ENCODE measurements at regions not wholly inside any gene's neighbourhood (a gene's known extent, or its start where the extent isn't known, plus 50 kb on each side); places are given as distances from the start of the nearest gene placed in this dataset.

DNA sequence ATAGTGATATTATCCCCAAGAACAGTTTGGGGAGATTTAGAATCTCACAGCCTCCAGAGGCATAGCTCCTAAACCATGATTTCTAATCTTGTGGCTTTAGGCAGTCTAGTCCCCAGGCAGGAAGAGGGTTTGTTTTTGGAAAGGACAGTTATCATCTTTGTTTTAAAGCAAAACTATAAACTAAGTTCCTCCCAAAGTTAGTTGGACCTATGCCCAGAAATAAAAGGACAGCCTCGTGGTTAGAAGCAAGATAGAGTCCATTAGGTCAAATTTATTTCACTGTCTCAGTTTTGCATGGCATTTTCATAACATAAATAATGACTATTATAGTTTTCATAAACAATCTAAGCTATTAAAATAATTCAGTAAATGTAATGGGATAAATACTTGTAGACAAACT is 120.5 kb downstream of the MAGEC2 start:
- 16 to 54% methylated on average over 1 of the region's 1 CpG for WGBS, 2 donors
- intact Hi-C loops (cut with DNase I): no loop called here
- H3K36me3 ChIP-seq: no peaks in the 10 kb centered on the region

GRCh38 chrX:142076633-142077032 is 128.5 kb downstream of the MAGEC2 start:
- TF ChIP-seq CTCF (IDR thresholded peaks at IDR 0.05) (no peak), POLR2A (IDR thresholded peaks at IDR 0.05) (no peak)
- H3K27ac ChIP-seq: no peak overlapping the region
- DNase-seq: no peak
- intact Hi-C loops (cut with DNase I): no loop called here
- no peaks in the 10 kb centered on the region for H3K27me3 ChIP-seq
- H3K9me3 ChIP-seq: no peaks in the 10 kb centered on the region
- H3K4me3 ChIP-seq (replicated peaks in 1 of 3): no peak overlapping the region
- H3K4me1 ChIP-seq: no peaks in the 10 kb centered on the region
- no peaks in the 10 kb centered on the region for H3K36me3 ChIP-seq
- 58 to 72% methylated on average over 2 of the region's 2 CpGs for WGBS, 2 donors

More for the DNA sequence above, 120.5 kb downstream of the MAGEC2 start:
- TF ChIP-seq CTCF (IDR thresholded peaks at IDR 0.05) (no peak), POLR2A (IDR thresholded peaks at IDR 0.05) (no peak)
- no peaks in the 10 kb centered on the region for H3K27me3 ChIP-seq
- H3K9me3 ChIP-seq: no peaks in the 10 kb centered on the region
- no peaks in the 10 kb centered on the region for H3K4me1 ChIP-seq
- no peak for DNase-seq
- no peak overlapping the region for H3K4me3 ChIP-seq (replicated peaks in 1 of 3)
- no peak overlapping the region for H3K27ac ChIP-seq

DNA sequence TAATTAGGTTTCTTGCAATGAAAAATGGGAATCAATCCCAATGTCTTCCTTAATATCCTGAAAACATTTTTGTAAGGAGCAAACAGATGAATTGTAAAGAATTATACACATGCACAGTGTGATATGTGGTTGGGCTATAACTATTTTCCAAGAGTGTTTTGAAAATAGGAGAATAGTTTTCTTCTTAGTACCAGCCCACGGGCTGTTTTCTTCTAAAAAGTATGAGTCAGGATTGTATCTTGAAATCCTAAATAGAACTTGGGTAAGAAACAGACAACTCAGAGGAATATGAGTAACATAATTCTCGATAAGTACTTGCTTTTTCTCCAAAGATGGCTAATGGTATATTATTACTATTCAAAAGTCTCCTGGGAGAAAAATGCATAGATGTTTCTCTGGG is 136.7 kb downstream of the MAGEC2 start:
- 73% methylated on average over 2 of the region's 2 CpGs for WGBS, 2 donors
- no peak overlapping the region for H3K27ac ChIP-seq
- H3K9me3 ChIP-seq: no peaks in the 10 kb centered on the region
- H3K4me1 ChIP-seq: no peaks in the 10 kb centered on the region
- H3K4me3 ChIP-seq (replicated peaks in 1 of 3): no peak overlapping the region
- DNase-seq: no peak
- intact Hi-C loops (cut with DNase I): no loop called here
- H3K36me3 ChIP-seq: no peaks in the 10 kb centered on the region
- TF ChIP-seq CTCF (IDR thresholded peaks at IDR 0.05) (no peak), POLR2A (IDR thresholded peaks at IDR 0.05) (no peak)
- peaks cover 3% of the 10 kb centered on the region for H3K27me3 ChIP-seq

DNA sequence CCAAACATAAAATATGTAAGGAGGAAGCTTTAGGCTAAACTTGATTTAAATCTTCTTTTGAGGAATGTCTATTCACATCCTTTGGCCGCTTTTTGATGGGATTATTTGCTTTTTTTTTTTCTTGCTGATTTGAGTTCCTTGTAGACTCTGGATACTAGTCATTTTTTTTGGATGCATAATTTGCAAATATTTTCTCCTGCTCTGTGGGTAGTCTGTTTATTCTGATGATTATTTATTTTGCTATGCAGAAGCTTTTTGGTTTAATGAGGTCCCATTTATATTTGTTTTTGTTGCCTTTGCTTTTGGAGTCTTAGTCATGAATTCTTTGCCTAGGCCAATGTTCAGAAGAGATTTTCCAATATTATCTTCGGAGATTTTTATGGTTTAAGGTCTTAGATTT is 144.9 kb downstream of the MAGEC2 start:
- 80 to 89% methylated on average over 2 of the region's 2 CpGs for WGBS, 2 donors
- H3K27ac ChIP-seq: no peak overlapping the region
- no peak for DNase-seq
- H3K4me3 ChIP-seq (replicated peaks in 1 of 3): no peak overlapping the region
- no peaks in the 10 kb centered on the region for H3K4me1 ChIP-seq
- intact Hi-C loops (cut with DNase I): no loop called here
- H3K27me3 ChIP-seq: no peaks in the 10 kb centered on the region
- no peaks in the 10 kb centered on the region for H3K9me3 ChIP-seq
- no peak for TF ChIP-seq CTCF (IDR thresholded peaks at IDR 0.05)
- TF ChIP-seq POLR2A (IDR thresholded peaks at IDR 0.05): no peak
- no peaks in the 10 kb centered on the region for H3K36me3 ChIP-seq

DNA sequence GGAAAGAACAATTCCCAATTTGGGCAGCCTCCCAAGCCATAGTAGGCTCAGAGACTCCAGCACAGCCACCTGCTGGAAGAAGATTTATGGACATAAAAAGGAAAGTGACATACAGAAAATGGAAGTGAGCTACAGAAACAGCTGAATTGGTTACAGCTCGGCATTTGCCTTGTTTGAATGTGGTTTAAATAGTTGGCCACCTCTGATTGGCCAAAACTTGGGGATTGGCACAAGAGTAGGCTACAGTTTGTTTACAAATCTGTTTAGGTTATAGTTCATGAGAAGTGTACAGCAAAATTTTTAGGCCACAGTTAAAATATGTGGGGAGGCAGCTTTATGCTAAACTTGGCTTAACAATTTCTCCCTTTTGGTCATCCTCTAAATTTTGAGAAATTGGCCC is 150.4 kb downstream of the MAGEC1 start:
- no peaks in the 10 kb centered on the region for H3K4me1 ChIP-seq
- no peaks in the 10 kb centered on the region for H3K9me3 ChIP-seq
- H3K27me3 ChIP-seq: no peaks in the 10 kb centered on the region
- H3K4me3 ChIP-seq (replicated peaks in 1 of 3): no peak overlapping the region
- 58 to 69% methylated on average over 1 of the region's 1 CpG for WGBS, 2 donors
- DNase-seq: no peak
- H3K27ac ChIP-seq: no peak overlapping the region
- intact Hi-C loops (cut with DNase I): no loop called here
- H3K36me3 ChIP-seq: no peaks in the 10 kb centered on the region
- TF ChIP-seq POLR2A (IDR thresholded peaks at IDR 0.05) (no peak), CTCF (IDR thresholded peaks at IDR 0.05) (no peak)
